Activated CD8-positive, alpha-beta memory T cell treated with anti-CD3 and anti-CD28 coated beads for 48 hours (primary cell): ENCODE measurements at regions not wholly inside any gene's neighbourhood (a gene's known extent, or its start where the extent isn't known, plus 50 kb on each side); places are given as distances from the start of the nearest gene placed in this dataset.

Experiments
- DNase-seq, 3 experiments: peaks; one replicate each; pipeline ENCODE4 v3.0.0-alpha.2; 2020; ENCODE audit warnings: low read depth in 2 of 3, low spot score in 2 of 3

- DNase-seq: no peak
These were observed 1329.5 kb upstream of the TENM3 start for GRCh38 chr4:180913750-180914149.

GRCh38 chr4:180923486-180923885 lies 1319.7 kb upstream of the TENM3 start:
- no peak for DNase-seq

- no peak for DNase-seq
These were observed 1317.4 kb upstream of the TENM3 start for GRCh38 chr4:180925805-180926204.

- no peak for DNase-seq
These were observed 1316.9 kb upstream of the TENM3 start for GRCh38 chr4:180926277-180926676.

GRCh38 chr4:180932370-180933001 lies 1310.7 kb upstream of the TENM3 start:
- no peak for DNase-seq

- no peak for DNase-seq
These were observed 1306.1 kb upstream of the TENM3 start for GRCh38 chr4:180937083-180937482.

GRCh38 chr4:180940680-180941079 lies 1302.5 kb upstream of the TENM3 start:
- no peak for DNase-seq

GRCh38 chr4:180942367-180942916 lies 1300.8 kb upstream of the TENM3 start:
- no peak for DNase-seq

GRCh38 chr4:180946188-180946587 lies 1297.0 kb upstream of the TENM3 start:
- no peak for DNase-seq

GRCh38 chr4:180947425-180947824 lies 1295.8 kb upstream of the TENM3 start:
- DNase-seq: no peak

GRCh38 chr4:180949424-180950213 lies 1293.6 kb upstream of the TENM3 start:
- DNase-seq: no peak

GRCh38 chr4:180950377-180950776 lies 1292.8 kb upstream of the TENM3 start:
- DNase-seq: no peak

- DNase-seq: no peak
These were observed 1291.9 kb upstream of the TENM3 start for GRCh38 chr4:180951312-180951711.

- no peak for DNase-seq
These were observed 1289.6 kb upstream of the TENM3 start for GRCh38 chr4:180953572-180953971.

- DNase-seq: no peak
These were observed 1282.3 kb upstream of the TENM3 start for GRCh38 chr4:180960743-180961401.

- no peak for DNase-seq
These were observed 1280.9 kb upstream of the TENM3 start for GRCh38 chr4:180962268-180962667.

- no peak for DNase-seq
These were observed 1276.9 kb upstream of the TENM3 start for GRCh38 chr4:180966312-180966711.

GRCh38 chr4:180967936-180968335 lies 1275.3 kb upstream of the TENM3 start:
- DNase-seq: no peak

- DNase-seq: no peak
These were observed 1269.3 kb upstream of the TENM3 start for GRCh38 chr4:180973894-180974293.

GRCh38 chr4:180990931-180991330 lies 1252.3 kb upstream of the TENM3 start:
- DNase-seq: no peak

- DNase-seq: no peak
These were observed 1249.9 kb upstream of the TENM3 start for GRCh38 chr4:180993244-180993836.

GRCh38 chr4:180994722-180995121 lies 1248.5 kb upstream of the TENM3 start:
- DNase-seq: no peak
